Transverse colon (tissue), 4 donors: ENCODE measurements at regions not wholly inside any gene's neighbourhood (a gene's known extent, or its start where the extent isn't known, plus 50 kb on each side); places are given as distances from the start of the nearest gene placed in this dataset.

Experiments
- CTCF ChIP-seq, 5 experiments: fragments of 200-600 bp in 3 of 5; fragments of 450-650 bp in 2 of 5; sonication (generic) in 3 of 5; IDR thresholded peaks; 1 replicate in 2 of 5; 2 replicates in 3 of 5; pipeline ENCODE4 v1.5.1; 2016 to 2017; ENCODE audit warnings: antibody characterized with exemption in 5 of 5, inconsistent platforms in 3 of 5, mild to moderate bottlenecking in 2 of 5, moderate library complexity in 1 of 5
- EP300 ChIP-seq: sonication (generic); formaldehyde crosslinking; IDR thresholded peaks from one replicate; pipeline ENCODE4 v1.6.1; 2017; ENCODE audit warnings: antibody characterized with exemption, low read depth
- POLR2A ChIP-seq: fragments of 450-650 bp; IDR thresholded peaks from one replicate; pipeline ENCODE4 v1.6.1; 2016; ENCODE audit warnings: antibody characterized with exemption, mild to moderate bottlenecking, moderate library complexity
- POLR2AphosphoS5 ChIP-seq, 3 donors: sonication (generic); formaldehyde crosslinking; IDR thresholded peaks; one replicate each; pipeline ENCODE4 v1.6.1; 2016; ENCODE audit warnings: antibody characterized with exemption in 3 of 3

- no peak for TF ChIP-seq EP300
- TF ChIP-seq CTCF (IDR thresholded peaks at IDR 0.05) = no peak
- no peak for TF ChIP-seq POLR2A
- no peak for TF ChIP-seq POLR2AphosphoS5 (IDR thresholded peaks at IDR 0.05)
These were observed 193.0 kb upstream of the ZC3H12A start for GRCh38 chr1:37281354-37281753.
